ENCODE measurements at regions not wholly inside any gene's neighbourhood (a gene's known extent, or its start where the extent isn't known, plus 50 kb on each side); places are given as distances from the start of the nearest gene placed in this dataset.

- no peak for TF ChIP-seq HDAC2 (IDR thresholded peaks at IDR 0.05; ENCODE audit: borderline replicate concordance in 1 of 2, low read depth in 2 of 2, low read length in 2 of 2)
- no peak for TF ChIP-seq CHD1 (IDR thresholded peaks at IDR 0.05; ENCODE audit: low read depth, low read length)
Observed at GRCh38 chr1:184912392-184912791, 61.9 kb downstream of the NIBAN1 start (continued).
